NCI-H748 treated with DMSO at 0.1 percent for 48 hours (cell line): ENCODE measurements at regions not wholly inside any gene's neighbourhood (a gene's known extent, or its start where the extent isn't known, plus 50 kb on each side); places are given as distances from the start of the nearest gene placed in this dataset.

Experiments used
- DNase-seq: peaks from one replicate; lab custom pipeline; 2025; lab: John Stamatoyannopoulos, UW

DNA sequence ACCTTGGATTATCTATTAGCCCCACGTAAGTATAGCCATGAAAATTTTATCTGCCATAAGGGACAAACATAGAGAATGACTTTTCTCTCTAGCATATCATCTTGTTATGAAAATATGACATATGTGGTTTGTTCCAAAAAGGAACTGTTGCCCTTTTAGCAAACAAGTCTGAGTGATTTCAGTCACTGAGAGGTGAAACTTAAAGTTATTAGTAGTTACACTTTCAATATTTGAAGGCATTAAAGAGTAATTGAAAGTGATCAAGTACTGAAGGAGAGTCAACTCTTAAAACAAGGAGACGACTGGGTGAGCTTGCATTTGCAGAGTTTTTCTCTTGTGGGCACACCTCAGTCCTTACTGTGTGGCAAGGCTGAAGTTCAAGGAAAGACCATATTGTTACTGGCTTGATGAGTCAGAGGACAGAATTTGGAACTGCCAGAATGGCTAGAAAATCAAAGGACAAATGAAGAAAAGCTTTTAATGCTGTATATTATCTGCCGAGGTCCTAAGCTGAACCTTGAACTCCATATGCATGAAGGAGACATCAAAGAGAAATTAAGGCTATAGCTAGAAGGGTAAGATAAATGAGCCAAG is 205.1 kb upstream of the EMCN start:
- no peak for DNase-seq

DNA sequence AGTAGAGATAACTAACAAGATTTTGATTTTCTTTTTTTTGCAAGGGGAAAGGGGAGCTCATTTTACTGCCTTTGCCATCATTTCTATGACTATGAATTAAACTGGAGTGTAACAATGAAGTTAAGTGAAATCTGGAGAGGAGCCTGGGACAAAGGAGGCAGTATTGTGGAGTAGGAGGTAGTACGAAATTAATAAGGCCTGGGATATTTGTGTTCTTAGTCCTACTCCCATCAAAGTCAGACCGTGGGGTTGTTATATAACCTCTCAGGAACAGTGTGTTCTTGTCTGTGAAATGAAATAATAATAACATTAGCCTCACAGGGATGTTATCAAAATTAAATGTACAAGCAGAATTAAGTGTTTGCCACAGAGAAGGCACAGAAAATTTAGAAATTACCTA is 204.3 kb upstream of the EMCN start:
- no peak for DNase-seq

GRCh38 chr4:100721490-100721889 is 203.7 kb upstream of the EMCN start:
- no peak for DNase-seq

DNA sequence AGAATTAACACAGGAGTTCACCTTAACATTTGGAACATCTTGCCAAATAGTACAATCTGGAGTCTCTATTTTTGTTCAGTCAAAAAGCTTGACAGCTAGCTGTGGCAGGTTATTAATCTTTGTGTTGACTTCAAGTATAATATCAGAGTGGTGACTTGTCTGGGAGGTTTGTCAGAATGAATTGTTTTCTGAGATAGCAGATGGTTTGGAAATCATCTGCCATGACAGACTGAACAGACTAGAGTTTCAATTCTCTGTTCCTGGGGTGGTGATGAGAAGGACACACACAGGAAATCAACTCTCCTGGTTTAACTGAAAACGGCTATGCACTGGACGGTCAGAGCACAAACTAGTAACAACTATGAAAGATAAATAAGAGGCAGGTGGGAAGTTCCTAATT is 203.3 kb upstream of the EMCN start:
- no peak for DNase-seq

DNA sequence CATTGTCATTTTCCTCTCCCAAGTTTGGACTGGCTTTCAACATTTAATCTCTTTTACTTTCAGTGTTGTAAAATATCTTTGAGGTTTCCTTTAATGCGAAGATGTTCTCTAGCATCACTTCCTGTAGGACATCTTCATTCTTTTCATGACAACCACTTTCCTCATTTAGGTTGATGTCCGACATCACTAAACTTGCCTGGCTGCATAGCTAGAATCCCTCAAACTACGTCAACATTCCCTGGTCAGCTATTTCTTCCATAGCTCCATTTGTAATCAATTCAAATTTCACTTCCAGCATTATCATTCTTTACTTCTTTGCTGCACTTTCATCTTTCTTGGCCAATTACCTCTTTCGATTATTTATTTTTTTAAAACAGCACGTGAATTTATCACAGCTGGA is 198.6 kb upstream of the EMCN start:
- DNase-seq = no peak

- no peak for DNase-seq
Observed at GRCh38 chr4:100708776-100709175, 191.0 kb upstream of the EMCN start.

GRCh38 chr4:100707786-100708185 is 190.0 kb upstream of the EMCN start:
- no peak for DNase-seq

DNA sequence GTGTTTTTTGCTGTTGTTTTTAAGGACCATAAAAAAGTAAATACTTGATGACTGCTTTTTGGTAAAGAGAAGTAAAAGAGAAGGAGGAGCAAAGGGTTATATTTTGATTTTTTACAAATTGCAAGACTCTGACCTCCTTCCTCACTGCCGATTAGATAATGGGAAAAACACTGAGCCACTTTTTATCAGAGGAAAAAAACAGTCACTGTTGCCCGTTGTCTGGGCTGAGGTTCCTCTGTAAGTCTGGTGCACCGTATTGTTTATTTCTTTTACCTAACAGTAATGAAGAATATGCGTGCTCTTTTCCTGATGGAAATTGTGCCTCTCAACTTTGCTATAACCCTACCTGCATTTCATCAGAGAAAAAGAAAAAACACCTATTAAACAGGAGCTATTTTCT is 178.7 kb upstream of the EMCN start:
- no peak for DNase-seq

GRCh38 chr4:100695871-100696270 is 178.0 kb upstream of the EMCN start:
- no peak for DNase-seq

DNA sequence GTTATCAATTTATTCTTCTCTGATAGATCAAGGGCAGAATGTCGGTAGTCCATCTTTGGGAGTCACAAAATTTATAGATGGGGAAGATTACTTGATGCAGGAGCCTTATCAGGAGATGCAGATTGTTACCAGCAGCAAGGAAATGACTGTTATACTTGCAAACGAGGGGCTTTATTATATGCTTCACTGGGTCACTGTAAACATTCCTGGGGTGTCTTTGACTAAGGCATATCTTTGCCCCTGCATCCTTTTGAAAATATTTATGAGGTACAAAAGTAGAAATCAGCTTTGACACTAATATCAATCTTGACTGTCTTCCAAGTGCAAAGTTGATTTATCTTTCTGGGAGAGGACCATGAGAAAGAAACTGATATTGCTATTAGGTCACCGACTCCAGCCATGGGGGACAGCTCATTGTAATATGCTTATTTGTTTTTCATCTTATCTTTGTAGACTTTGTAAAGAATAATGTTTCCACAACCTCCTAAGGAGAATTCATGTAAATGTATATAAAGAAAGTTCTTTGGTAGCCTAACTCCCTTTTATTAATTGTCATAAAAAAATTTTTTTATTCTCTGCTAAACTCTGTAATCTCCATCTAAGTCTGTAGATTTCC is 177.3 kb upstream of the EMCN start:
- no peak for DNase-seq

- no peak for DNase-seq
Observed at GRCh38 chr4:100694467-100694866, 176.6 kb upstream of the EMCN start.

GRCh38 chr4:100690812-100691211 is 173.0 kb upstream of the EMCN start:
- DNase-seq = no peak

- DNase-seq = no peak
Observed at GRCh38 chr4:100688368-100688767, 170.5 kb upstream of the EMCN start.

DNA sequence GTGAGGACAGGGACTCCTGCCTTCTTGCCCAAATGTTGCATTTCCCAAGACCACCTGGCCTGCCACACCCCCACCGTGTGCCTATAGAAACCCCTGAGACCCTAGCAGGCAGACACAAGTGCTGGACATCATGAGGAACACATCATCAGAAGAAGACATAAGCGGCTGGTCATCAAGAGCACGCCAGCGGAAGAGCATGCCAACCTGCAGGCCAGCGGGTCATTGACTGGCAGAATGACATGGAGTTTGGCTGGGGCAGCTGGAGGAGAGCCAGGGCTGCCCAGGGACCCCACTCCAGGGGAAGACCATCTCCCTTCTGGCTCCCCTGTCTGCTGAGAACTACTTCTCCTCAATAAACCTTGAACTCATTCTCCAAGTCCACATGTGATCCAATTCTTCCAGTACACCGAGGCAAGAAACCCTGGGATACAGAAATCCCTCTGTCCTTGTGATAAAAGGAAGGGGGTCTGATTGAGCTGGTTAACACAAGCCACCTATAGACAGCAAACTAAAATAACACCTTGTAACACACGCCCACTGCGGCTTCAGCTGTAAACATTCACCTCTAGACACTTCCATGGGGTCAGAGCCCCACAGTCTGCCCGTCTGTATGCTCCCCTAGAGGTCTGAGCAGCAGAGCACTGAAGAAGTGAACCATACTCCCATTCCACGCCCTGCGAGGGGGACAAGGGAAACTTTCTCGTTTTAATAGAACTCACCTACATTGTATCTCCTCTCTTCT is 164.8 kb upstream of the EMCN start:
- no peak for DNase-seq

- DNase-seq = no peak
Observed at GRCh38 chr4:100681289-100681688, 163.5 kb upstream of the EMCN start.

DNA sequence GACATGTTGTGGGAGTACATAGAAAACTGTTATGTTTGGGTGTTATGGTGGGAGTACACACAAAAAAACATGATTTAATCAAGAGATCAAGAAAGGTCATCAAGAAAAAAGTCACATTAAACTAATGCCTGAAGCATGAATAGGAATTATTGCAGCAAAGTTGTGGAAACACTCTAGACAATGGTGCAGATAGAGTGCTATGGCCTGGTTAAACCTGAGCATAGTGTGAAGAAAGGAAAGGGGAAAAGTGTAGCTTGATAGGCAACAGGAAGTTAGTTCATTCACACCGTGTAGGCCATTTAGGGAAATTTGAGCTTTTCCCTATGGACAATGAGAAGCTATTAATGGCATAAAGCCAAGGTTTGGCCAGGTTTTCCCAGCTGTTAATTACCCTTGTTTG is 162.1 kb upstream of the EMCN start:
- DNase-seq = peak; percentile 47

DNA sequence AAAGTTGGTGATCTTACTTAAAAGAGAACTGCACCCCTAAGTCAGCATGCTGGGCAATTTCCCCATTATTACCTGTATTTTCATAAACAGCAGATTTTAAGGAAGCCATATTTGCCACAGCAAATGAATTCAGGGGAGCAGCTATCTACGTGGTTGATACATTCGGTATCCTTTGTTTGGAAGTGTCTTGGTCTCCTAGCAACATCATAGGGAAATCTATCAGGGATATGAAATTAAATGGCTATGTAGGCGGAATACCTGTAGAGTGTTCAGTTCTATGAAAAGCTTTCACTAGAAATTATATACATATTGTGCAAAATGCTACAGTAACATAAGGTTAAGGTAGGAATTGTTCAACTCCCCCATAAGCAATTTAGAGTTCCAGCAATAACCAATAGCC is 157.2 kb upstream of the EMCN start:
- DNase-seq = no peak

- DNase-seq = no peak
Observed at GRCh38 chr4:100657187-100657586, 139.4 kb upstream of the EMCN start.

- DNase-seq = no peak
Observed at GRCh38 chr4:100651499-100652175, 133.8 kb upstream of the EMCN start.

DNA sequence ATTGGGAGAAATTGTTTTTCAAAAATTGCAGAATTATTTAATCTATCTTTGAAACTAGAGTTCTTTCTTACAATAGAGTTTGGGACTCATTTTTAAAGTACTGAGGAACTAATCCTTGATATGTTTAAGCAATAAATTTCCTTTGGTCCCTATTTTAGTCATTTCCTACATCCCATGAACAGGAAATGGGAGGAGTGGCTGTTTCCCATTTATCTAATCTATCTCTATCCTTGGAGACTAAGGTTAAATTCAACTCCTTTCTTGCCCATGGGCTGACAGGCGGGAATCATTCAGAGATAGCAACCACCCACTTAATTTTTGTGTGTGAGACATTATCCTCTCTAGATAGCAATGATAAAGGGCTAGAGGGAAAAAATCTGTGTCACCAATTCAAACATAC is 131.6 kb upstream of the EMCN start:
- DNase-seq = no peak

GRCh38 chr4:100644150-100644549 is 126.3 kb upstream of the EMCN start:
- no peak for DNase-seq

GRCh38 chr4:100641336-100641735 is 123.5 kb upstream of the EMCN start:
- no peak for DNase-seq

- DNase-seq = no peak
Observed at GRCh38 chr4:100635899-100636298, 118.1 kb upstream of the EMCN start.
